HepG2 (cell line): ENCODE measurements at regions not wholly inside any gene's neighbourhood (a gene's known extent, or its start where the extent isn't known, plus 50 kb on each side); places are given as distances from the start of the nearest gene placed in this dataset.

ENCODE experiments used
- ATAC-seq: fragments of 200-7000 bp; cut with Tn5 transposase; 3 replicates; pipeline ENCODE4 v1.9.1; 2020; ENCODE audit warnings: mild to moderate bottlenecking, moderate library complexity
- BruUV-seq: library from RNA; stranded (reverse); fragments of 400-500 nt; replicated peaks from 2 replicates; lab custom pipeline; 2021; lab: Mats Ljungman, UMichigan
- CTCF ChIA-PET: fragments of 300-600 bp; formaldehyde crosslinking; extraction: SDS; loops from one replicate; lab custom pipeline; 2021; ENCODE audit warnings: low total read pairs, inconsistent platforms, low intra/inter-chr PET ratio; lab: Yijun Ruan, JAX
- POLR2A ChIA-PET: fragments of 350-600 bp; sonication (Branson Sonifier 250); formaldehyde crosslinking; loops from one replicate; lab custom pipeline; 2020; ENCODE audit warnings: antibody characterized with exemption, inconsistent platforms; lab: Yijun Ruan, JAX
- DNase-seq: peaks from one replicate; pipeline ENCODE4 v3.0.0-alpha.2; 2015; ENCODE audit warnings: low spot score
- FAIRE-seq: peaks from 3 replicates; lab custom pipeline; 2011; peaks lifted over from hg19 to GRCh38; lab: Jason Lieb, UNC
- H2AFZ ChIP-seq: one replicate; pipeline ENCODE4 v1.6.1; 2011; ENCODE audit warnings: low read length, inconsistent platforms
- H3K27ac ChIP-seq: fragments of 300-600 bp; 3 replicates; pipeline ENCODE4 v1.8.0; 2011; ENCODE audit warnings: mixed run types, mild to moderate bottlenecking, mixed read lengths, low read length, inconsistent platforms; ENCODE audit not compliant: insufficient read depth; ENCODE audit errors: extremely low read length
- H3K27me3 ChIP-seq, 2 experiments: fragments of 200-600 bp in 1 of 2; 2 replicates in 1 of 2; 3 replicates in 1 of 2; pipeline versions ENCODE4 v1.6.0 to v1.8.0; 2011; ENCODE audit warnings: low read length in 2 of 2, mild to moderate bottlenecking in 2 of 2, moderate library complexity in 2 of 2, inconsistent platforms in 1 of 2; ENCODE audit not compliant: insufficient read depth in 2 of 2, control insufficient read depth in 1 of 2
- H3K36me3 ChIP-seq, 2 experiments: fragments of 200-600 bp in 1 of 2; replicated peaks in 1 of 2; 2 replicates in 1 of 2; 3 replicates in 1 of 2; pipeline versions ENCODE4 v1.5.1 to v1.8.0; 2011; ENCODE audit warnings: low read length in 2 of 2, inconsistent platforms in 1 of 2; ENCODE audit not compliant: insufficient read depth in 2 of 2, control insufficient read depth in 1 of 2
- H3K4me1 ChIP-seq: 2 replicates; pipeline ENCODE4 v1.5.1; 2012; ENCODE audit warnings: low read length, inconsistent platforms; ENCODE audit not compliant: insufficient read depth
- H3K4me2 ChIP-seq: 2 replicates; pipeline ENCODE4 v1.6.0; 2011; ENCODE audit warnings: low read depth, low read length, inconsistent platforms
- H3K4me3 ChIP-seq, 3 experiments: fragments of 200-600 bp in 1 of 3; sonication (generic), shearing (Covaris generic) in 1 of 3; replicated peaks in 1 of 3; 2 replicates each; pipeline ENCODE4 v1.5.1; 2011 to 2016; ENCODE audit warnings: low read length in 3 of 3, inconsistent platforms in 2 of 3, low read depth in 2 of 3, mild to moderate bottlenecking in 2 of 3, control low read depth in 1 of 3, mixed read lengths in 1 of 3; ENCODE audit not compliant: insufficient read depth in 1 of 3
- H3K79me2 ChIP-seq: one replicate; pipeline ENCODE4 v1.6.1; 2011; ENCODE audit warnings: low read length, inconsistent platforms; ENCODE audit not compliant: insufficient read depth
- H3K9ac ChIP-seq: 2 replicates; pipeline ENCODE4 v1.6.0; 2011; ENCODE audit warnings: mild to moderate bottlenecking, low read depth, low read length, inconsistent platforms; ENCODE audit not compliant: insufficient read depth
- H3K9me3 ChIP-seq: 2 replicates; pipeline ENCODE4 v1.5.1; 2012; ENCODE audit warnings: mild to moderate bottlenecking, low read length
- H4K20me1 ChIP-seq: 2 replicates; pipeline ENCODE4 v1.6.0; 2011; ENCODE audit warnings: inconsistent platforms, mild to moderate bottlenecking, low read length, moderate library complexity; ENCODE audit not compliant: insufficient read depth
- BRF2 ChIP-seq: sonication (generic); formaldehyde crosslinking; IDR thresholded peaks from 2 replicates; pipeline ENCODE4 v1.8.1; 2022; ENCODE audit warnings: mild to moderate bottlenecking, missing genetic modification reagents
- CENPBD1 ChIP-seq: sonication (generic); formaldehyde crosslinking; IDR thresholded peaks from 2 replicates; pipeline ENCODE4 v1.8.0; 2022; ENCODE audit warnings: missing genetic modification reagents, low read depth, mild to moderate bottlenecking, borderline replicate concordance
- GZF1 ChIP-seq: sonication (generic); formaldehyde crosslinking; IDR thresholded peaks from 2 replicates; pipeline ENCODE4 v1.5.1; 2020; ENCODE audit warnings: mild to moderate bottlenecking, missing genetic modification reagents
- KLF13 ChIP-seq: sonication (generic); formaldehyde crosslinking; IDR thresholded peaks from 2 replicates; pipeline ENCODE4 v1.4.0; 2020; ENCODE audit warnings: mild to moderate bottlenecking, missing genetic modification reagents
- POGZ ChIP-seq: sonication (generic); formaldehyde crosslinking; IDR thresholded peaks from 2 replicates; pipeline ENCODE4 v1.4.0; 2020; ENCODE audit warnings: mild to moderate bottlenecking, missing genetic modification reagents
- PRDM10 ChIP-seq: sonication (generic); formaldehyde crosslinking; IDR thresholded peaks from 2 replicates; pipeline ENCODE4 v1.4.0; 2020; ENCODE audit warnings: low read depth, missing genetic modification reagents
- ZBTB34 ChIP-seq: sonication (generic); formaldehyde crosslinking; IDR thresholded peaks from 2 replicates; pipeline ENCODE4 v1.8.0; 2022; ENCODE audit warnings: mild to moderate bottlenecking, missing genetic modification reagents
- ZC3H13 ChIP-seq: sonication (generic); formaldehyde crosslinking; IDR thresholded peaks from 2 replicates; pipeline ENCODE4 v1.8.1; 2023; ENCODE audit warnings: mild to moderate bottlenecking, missing genetic modification reagents, moderate library complexity
- ZHX2 ChIP-seq, 2 experiments: sonication (generic) in 1 of 2; formaldehyde crosslinking in 1 of 2; IDR thresholded peaks; 2 replicates each; pipeline versions ENCODE4 v1.6.1 to v1.9.0; 2014 to 2022; ENCODE audit warnings: antibody characterized with exemption in 1 of 2, borderline replicate concordance in 1 of 2, inconsistent platforms in 1 of 2, low read depth in 1 of 2, missing genetic modification reagents in 1 of 2
- ZNF326 ChIP-seq: sonication (generic); formaldehyde crosslinking; IDR thresholded peaks from 2 replicates; pipeline ENCODE4 v1.4.0; 2020; ENCODE audit warnings: missing genetic modification reagents, borderline replicate concordance
- WGBS: methylation state at CpG from one replicate; pipeline ENCODE4 v1.1.6; 2017; ENCODE audit warnings: low lambda C conversion rate; 5-methylcytosine and 5-hydroxymethylcytosine counted together
- in situ Hi-C: cut with HindIII; loops from 2 replicates; pipeline ENCODE4 v1.10.0; 2017; ENCODE audit warnings: low pct_unique_long_range_greater_than_20kb; ENCODE audit not compliant: extremely low pct_ligation_motif_present
- intact Hi-C: fragments of 100-400 bp; cut with micrococcal nuclease; formaldehyde crosslinking; loops from one replicate; pipeline ENCODE4 v1.10.0; 2022; ENCODE audit not compliant: unreplicated experiment

- TF ChIP-seq ZHX2 (IDR thresholded peaks at IDR 0.05; ENCODE audit: low read depth), result no peak
- no peak for TF ChIP-seq ZHX2 (CRISPR knock-in tag; IDR thresholded peaks at IDR 0.05; ENCODE audit: borderline replicate concordance)
- no peak for TF ChIP-seq KLF13 (CRISPR knock-in tag)
- TF ChIP-seq CENPBD1 (CRISPR knock-in tag), result no peak
- no peak for TF ChIP-seq ZC3H13 (CRISPR knock-in tag)
These were observed 200.5 kb downstream of the UACA start (continued) for GRCh38 chr15:70562906-70563305.

- Histone ChIP-seq H4K20me1 (no peaks in the 10 kb centered on the region; the same call in 1 of the 2 replicates), H3K79me2 (no peaks in the 10 kb centered on the region), H3K4me1 (no peaks in the 10 kb centered on the region), H3K36me3 (no peaks in the 10 kb centered on the region), H3K4me3 (no peak overlapping the region), H2AFZ (no peak overlapping the region), H3K9me3 (no peaks in the 10 kb centered on the region), H3K9ac (no peak overlapping the region), H3K4me2 (no peak overlapping the region), H3K27ac (no peak overlapping the region), H3K27me3 (peaks cover 1 to 7% of the 10 kb centered on the region in 2 experiments; a peak in 2 of 5 replicates)
- POLR2A ChIA-PET, result no interaction called here
- in situ Hi-C loops (no loop called here), intact Hi-C loops (no loop called here)
- BruUV-seq, result no TSS peak
- ATAC-seq, result no peak
- CTCF ChIA-PET, result no interaction called here
- WGBS, result 50% methylated on average over 7 of the region's 7 CpGs
- no peak for DNase-seq
- FAIRE-seq, result no peak
- no peak for TF ChIP-seq PRDM10 (CRISPR knock-in tag)
- no peak for TF ChIP-seq BRF2 (CRISPR knock-in tag)
- TF ChIP-seq POGZ (CRISPR knock-in tag), result no peak
- TF ChIP-seq GZF1 (CRISPR knock-in tag), result no peak
- no peak for TF ChIP-seq ZBTB34
- TF ChIP-seq ZNF326 (CRISPR knock-in tag), result no peak
These were observed 201.5 kb downstream of the UACA start for GRCh38 chr15:70561885-70562284.
